Osteocyte (in vitro differentiated cells): ENCODE measurements at regions not wholly inside any gene's neighbourhood (a gene's known extent, or its start where the extent isn't known, plus 50 kb on each side); places are given as distances from the start of the nearest gene placed in this dataset.

Experiments
- DNase-seq: peaks from one replicate; pipeline ENCODE4 v3.0.0; 2021; ENCODE audit warnings: mixed read lengths; ENCODE audit not compliant: unreplicated experiment; ENCODE audit errors: extremely low spot score
- H3K27ac Mint-ChIP-seq: one replicate; pipeline ENCODE4 v1.8.0; 2021; ENCODE audit warnings: mild to moderate bottlenecking, mixed read lengths; ENCODE audit not compliant: unreplicated experiment
- H3K27me3 Mint-ChIP-seq: one replicate; pipeline ENCODE4 v1.8.0; 2021; ENCODE audit warnings: mixed read lengths; ENCODE audit not compliant: unreplicated experiment
- H3K36me3 Mint-ChIP-seq: one replicate; pipeline ENCODE4 v1.8.0; 2021; ENCODE audit warnings: mixed read lengths; ENCODE audit not compliant: unreplicated experiment
- H3K4me1 Mint-ChIP-seq: one replicate; pipeline ENCODE4 v1.8.0; 2021; ENCODE audit warnings: mixed read lengths; ENCODE audit not compliant: unreplicated experiment
- H3K4me3 Mint-ChIP-seq: one replicate; pipeline ENCODE4 v1.8.0; 2021; ENCODE audit warnings: mild to moderate bottlenecking, moderate library complexity, mixed read lengths; ENCODE audit not compliant: unreplicated experiment
- H3K9me3 Mint-ChIP-seq: one replicate; pipeline ENCODE4 v1.8.0; 2021; ENCODE audit warnings: mixed read lengths; ENCODE audit not compliant: unreplicated experiment
- CTCF ChIP-seq: fragments of 200-600 bp; sonication (generic); IDR thresholded peaks from 2 replicates; pipeline ENCODE4 v1.5.0; 2021; ENCODE audit warnings: antibody characterized with exemption, mild to moderate bottlenecking, moderate library complexity

- Mint-ChIP-seq H3K27ac (no peak overlapping the region), H3K4me1 (no peaks in the 10 kb centered on the region), H3K36me3 (no peaks in the 10 kb centered on the region), H3K27me3 (peaks cover 65% of the 10 kb centered on the region), H3K9me3 (peaks cover 7% of the 10 kb centered on the region), H3K4me3 (no peak overlapping the region)
- TF ChIP-seq CTCF = no peak
- DNase-seq = no peak
Measured at GRCh38 chr21:35754583-35754982, 305.7 kb downstream of the SETD4 start.

- H3K27me3 Mint-ChIP-seq = peaks cover 57% of the 10 kb centered on the region
- H3K36me3 Mint-ChIP-seq = no peaks in the 10 kb centered on the region
- H3K4me3 Mint-ChIP-seq = no peak overlapping the region
- H3K27ac Mint-ChIP-seq = no peak overlapping the region
- no peak for DNase-seq
- TF ChIP-seq CTCF = no peak
- H3K9me3 Mint-ChIP-seq = peaks cover 7% of the 10 kb centered on the region
- no peaks in the 10 kb centered on the region for H3K4me1 Mint-ChIP-seq
Measured at GRCh38 chr21:35753308-35753707, 307.0 kb downstream of the SETD4 start.

- Mint-ChIP-seq H3K4me1 (no peaks in the 10 kb centered on the region), H3K36me3 (no peaks in the 10 kb centered on the region), H3K27me3 (peaks cover 50% of the 10 kb centered on the region), H3K4me3 (no peak overlapping the region), H3K9me3 (peaks cover 7% of the 10 kb centered on the region), H3K27ac (no peak overlapping the region)
- TF ChIP-seq CTCF = no peak
- DNase-seq = no peak
Measured at GRCh38 chr21:35751171-35751570, 309.2 kb downstream of the SETD4 start.

- no peak overlapping the region for H3K27ac Mint-ChIP-seq
- peaks cover 41% of the 10 kb centered on the region for H3K27me3 Mint-ChIP-seq
- H3K36me3 Mint-ChIP-seq = no peaks in the 10 kb centered on the region
Measured at GRCh38 chr21:35749904-35750303, 310.4 kb downstream of the SETD4 start.

GRCh38 chr21:35748678-35749314 lies 311.5 kb downstream of the SETD4 start:
- Mint-ChIP-seq H3K9me3 (peaks cover 7% of the 10 kb centered on the region), H3K27me3 (peaks cover 35% of the 10 kb centered on the region)

More at GRCh38 chr21:35749904-35750303, 310.4 kb downstream of the SETD4 start:
- peaks cover 10% of the 10 kb centered on the region for H3K4me1 Mint-ChIP-seq
- H3K4me3 Mint-ChIP-seq = no peak overlapping the region
- TF ChIP-seq CTCF = no peak
- no peak for DNase-seq
- H3K9me3 Mint-ChIP-seq = peaks cover 7% of the 10 kb centered on the region

More at GRCh38 chr21:35748678-35749314, 311.5 kb downstream of the SETD4 start:
- no peak for DNase-seq
- H3K4me1 Mint-ChIP-seq = peaks cover 11% of the 10 kb centered on the region
- no peak for TF ChIP-seq CTCF
- H3K4me3 Mint-ChIP-seq = no peak overlapping the region
- H3K27ac Mint-ChIP-seq = no peak overlapping the region
- no peaks in the 10 kb centered on the region for H3K36me3 Mint-ChIP-seq
